Retinal pigment epithelial cell (primary cell): ENCODE measurements at regions not wholly inside any gene's neighbourhood (a gene's known extent, or its start where the extent isn't known, plus 50 kb on each side); places are given as distances from the start of the nearest gene placed in this dataset.

Experiments
- DNase-seq: peaks from one replicate; pipeline ENCODE4 v3.0.0-alpha.2; 2010; ENCODE audit warnings: low read depth
- H3K4me3 ChIP-seq: 2 replicates; pipeline ENCODE4 v1.5.1; 2011; ENCODE audit warnings: mild to moderate bottlenecking, low read length, control low read depth, moderate library complexity
- CTCF ChIP-seq: conservative IDR thresholded peaks from 2 replicates; pipeline ENCODE4 v1.5.1; 2011; ENCODE audit warnings: low read depth, low read length, control low read depth, inconsistent platforms

GRCh38 chr2:38165698-38166097, 89.7 kb upstream of the CYP1B1 start:
- TF ChIP-seq CTCF, result no peak
- no peak overlapping the region for H3K4me3 ChIP-seq
- DNase-seq, result no peak

GRCh38 chr2:38164881-38165280, 88.9 kb upstream of the CYP1B1 start:
- DNase-seq, result no peak
- TF ChIP-seq CTCF, result no peak
- H3K4me3 ChIP-seq, result no peak overlapping the region

DNA sequence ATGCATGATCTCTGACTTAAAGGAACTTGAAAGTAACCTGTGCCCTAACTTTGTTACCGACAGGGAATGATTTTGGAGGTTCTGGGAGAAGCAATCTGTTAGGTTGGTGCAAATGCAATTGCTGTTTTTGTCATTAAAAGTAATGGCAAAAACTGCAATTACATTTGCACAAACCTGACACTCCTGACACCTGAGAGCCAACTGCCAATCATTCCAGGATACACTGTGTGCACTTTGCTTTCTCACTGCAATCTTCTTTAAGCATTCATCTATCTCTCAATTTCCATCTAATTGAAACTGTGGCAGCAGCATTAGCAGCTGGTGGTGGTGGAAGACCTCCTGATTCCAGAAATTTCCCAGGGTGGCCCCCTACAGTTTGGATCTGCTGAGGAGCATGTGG, 87.6 kb upstream of the CYP1B1 start:
- no peak overlapping the region for H3K4me3 ChIP-seq
- TF ChIP-seq CTCF, result no peak
- no peak for DNase-seq

GRCh38 chr2:38163006-38163405, 87.1 kb upstream of the CYP1B1 start:
- DNase-seq, result no peak
- H3K4me3 ChIP-seq, result no peak overlapping the region
- no peak for TF ChIP-seq CTCF

DNA sequence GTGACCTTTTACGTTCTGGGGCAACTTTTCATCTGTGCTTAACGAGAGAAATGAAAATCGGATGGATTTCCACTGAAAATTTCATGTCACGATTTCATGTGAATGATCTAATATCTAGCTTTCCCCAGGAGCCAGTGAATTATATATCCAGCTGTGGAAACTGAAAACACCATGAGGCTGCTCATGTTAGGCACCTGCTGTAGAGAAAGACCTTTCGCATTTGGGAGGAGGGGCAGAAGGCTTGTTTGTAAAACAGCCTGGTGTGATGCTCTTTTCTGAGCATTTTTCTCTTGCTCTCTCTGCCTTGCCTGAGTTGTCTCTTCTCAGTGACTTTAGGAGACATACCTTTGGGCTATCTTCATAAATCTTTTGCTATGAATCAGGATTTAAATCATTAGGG, 84.6 kb upstream of the CYP1B1 start:
- no peak for DNase-seq
- no peak for TF ChIP-seq CTCF
- H3K4me3 ChIP-seq, result no peak overlapping the region

DNA sequence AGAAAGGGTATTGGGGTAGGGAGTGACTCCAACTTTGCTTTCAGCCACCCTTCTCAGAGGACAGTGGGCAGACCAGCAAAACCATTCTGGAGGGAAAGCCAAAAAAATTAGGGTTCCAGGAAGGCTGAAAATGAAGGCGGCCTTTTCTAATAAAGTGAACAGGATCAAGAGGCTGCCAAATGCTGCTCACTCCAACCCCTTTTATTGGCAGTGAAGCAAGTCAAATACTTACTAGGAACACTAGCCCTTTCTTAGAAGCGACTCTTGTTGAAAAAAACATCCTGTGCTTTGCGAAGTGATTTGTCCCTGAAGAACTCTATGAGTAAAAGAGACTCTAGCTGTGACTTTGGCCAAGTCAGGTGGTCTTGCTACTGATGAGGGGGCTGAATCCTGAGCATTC, 83.6 kb upstream of the CYP1B1 start:
- no peak overlapping the region for H3K4me3 ChIP-seq
- DNase-seq, result no peak
- TF ChIP-seq CTCF, result no peak

DNA sequence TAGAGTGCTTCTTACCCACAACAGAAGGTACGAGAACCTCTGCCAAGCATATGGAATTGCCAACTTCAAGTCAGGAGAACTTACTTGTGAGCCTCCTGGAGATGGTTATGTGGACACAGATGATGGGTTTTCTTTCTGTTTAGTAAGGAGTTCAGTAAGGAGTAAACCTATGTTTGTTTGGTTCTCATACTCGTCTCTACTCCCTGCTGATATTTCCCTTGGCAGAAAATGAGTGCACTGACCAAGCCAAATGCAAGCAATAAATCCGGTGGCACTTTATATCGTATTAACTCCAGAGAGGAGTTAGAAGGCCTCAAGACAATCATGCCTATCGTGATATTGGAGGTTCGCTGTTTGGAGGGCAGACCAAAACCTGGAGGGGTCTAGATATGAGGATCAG, 83.2 kb upstream of the CYP1B1 start:
- no peak for TF ChIP-seq CTCF
- H3K4me3 ChIP-seq, result no peak overlapping the region
- DNase-seq, result no peak
